ENCODE measurements at regions not wholly inside any gene's neighbourhood (a gene's known extent, or its start where the extent isn't known, plus 50 kb on each side); places are given as distances from the start of the nearest gene placed in this dataset.

DNA sequence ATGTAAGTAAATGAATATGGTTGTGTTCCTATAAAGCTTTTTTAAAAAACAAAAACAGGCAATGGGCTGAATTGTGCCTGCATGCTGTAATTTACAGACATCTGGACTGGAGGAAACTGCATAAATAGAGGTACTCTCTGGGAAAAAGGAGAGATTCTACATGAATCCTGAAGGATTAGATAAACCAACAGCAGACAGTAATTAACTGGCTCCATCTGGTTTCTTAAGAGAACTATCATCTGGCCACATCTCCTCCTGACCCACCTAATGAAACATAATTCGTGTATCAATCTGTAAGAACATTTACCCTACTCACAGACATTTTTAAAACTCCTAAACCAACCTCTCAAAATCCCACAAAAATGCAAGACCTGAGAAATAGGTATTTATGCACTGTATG lies 528.1 kb upstream of the ST8SIA4 start:
- no peak overlapping the region for H3K4me2 ChIP-seq (ENCODE audit: low read depth, low read length, poor library complexity, severe bottlenecking)
- H2AFZ ChIP-seq (ENCODE audit: low read depth, low read length, severe bottlenecking), result no peak overlapping the region
- no peaks in the 10 kb centered on the region for H3K9me3 ChIP-seq (ENCODE audit: insufficient read depth, low read length)
- 0 out of 2 replicates have a peak, but pooled peaks cover 2% of the 10 kb centered on the region for H4K20me1 ChIP-seq (ENCODE audit: low read depth, low read length)
- H3F3A ChIP-seq (ENCODE audit: insufficient read depth), result no peaks in the 10 kb centered on the region
- H3K4me3 ChIP-seq (ENCODE audit: insufficient read depth, low read length, poor library complexity, severe bottlenecking), result no peak overlapping the region
- H3K36me3 ChIP-seq (ENCODE audit: low read length), result no peaks in the 10 kb centered on the region
- no peak for TF ChIP-seq CTCF (IDR thresholded peaks at IDR 0.05; ENCODE audit: insufficient read depth, low read length, poor library complexity, severe bottlenecking)
- no peak for TF ChIP-seq EZH2phosphoT487 (conservative IDR thresholded peaks at IDR 0.05; ENCODE audit: low read length)
- H3K9me2 ChIP-seq (replicated peaks; ENCODE audit: insufficient read depth, low read length), result no peaks in the 10 kb centered on the region
- H3K9ac ChIP-seq (ENCODE audit: low read length), result no peak overlapping the region
- H3K79me2 ChIP-seq (ENCODE audit: insufficient read depth, low read length), result no peaks in the 10 kb centered on the region
- no peak overlapping the region for H3K27ac ChIP-seq (ENCODE audit: low read depth, low read length)
- no peaks in the 10 kb centered on the region for H3K27me3 ChIP-seq (ENCODE audit: low read length)

DNA sequence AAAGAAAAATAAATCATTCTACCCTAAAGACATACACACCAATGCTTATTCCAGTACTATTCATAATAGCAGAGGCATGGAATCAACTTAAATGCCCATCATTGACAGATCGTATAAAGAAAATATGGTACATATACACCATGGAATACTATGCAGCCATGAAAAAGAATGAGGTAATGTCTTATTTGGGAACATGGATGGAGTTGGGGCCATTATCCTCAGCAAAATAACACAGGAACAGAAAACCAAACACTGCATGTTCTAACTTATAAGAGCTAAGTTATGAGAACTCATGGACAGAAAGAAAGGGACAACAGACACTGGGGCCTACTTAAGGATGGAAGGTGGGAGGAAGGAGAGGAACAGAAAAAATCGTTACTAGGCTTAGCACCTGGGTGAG lies 527.5 kb upstream of the ST8SIA4 start:
- Histone ChIP-seq H3K9me3 (ENCODE audit: insufficient read depth, low read length) (no peaks in the 10 kb centered on the region), H3K79me2 (ENCODE audit: insufficient read depth, low read length) (no peaks in the 10 kb centered on the region)

DNA sequence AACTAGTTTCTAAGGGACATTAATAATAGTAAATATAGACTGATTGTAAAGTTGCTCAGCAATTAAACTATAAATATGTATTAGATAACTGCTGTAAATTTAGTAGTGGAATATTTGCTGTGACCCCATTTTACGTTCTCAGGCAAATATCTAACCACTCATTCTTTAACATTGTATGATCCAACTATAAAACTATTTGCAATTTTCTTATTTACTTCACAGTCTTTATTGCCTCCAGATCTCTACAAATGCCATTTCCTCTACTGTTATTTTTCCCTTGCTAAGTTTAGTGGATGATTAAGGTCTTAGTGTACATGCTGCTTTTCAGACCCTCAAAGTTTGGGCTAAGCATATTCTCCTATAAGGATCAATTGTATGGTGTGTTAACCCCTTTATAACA lies 526.2 kb upstream of the ST8SIA4 start:
- Histone ChIP-seq H3K79me2 (ENCODE audit: insufficient read depth, low read length) (no peaks in the 10 kb centered on the region), H3K9me2 (replicated peaks; ENCODE audit: insufficient read depth, low read length) (no peaks in the 10 kb centered on the region), H3K4me3 (ENCODE audit: insufficient read depth, low read length, poor library complexity, severe bottlenecking) (no peak overlapping the region), H3K9ac (ENCODE audit: low read length) (no peak overlapping the region), H4K20me1 (ENCODE audit: low read depth, low read length) (0 out of 2 replicates have a peak, but pooled peaks cover 2% of the 10 kb centered on the region), H3K9me3 (ENCODE audit: insufficient read depth, low read length) (no peaks in the 10 kb centered on the region), H2AFZ (ENCODE audit: low read depth, low read length, severe bottlenecking) (no peak overlapping the region), H3K27ac (ENCODE audit: low read depth, low read length) (no peak overlapping the region), H3K36me3 (ENCODE audit: low read length) (no peaks in the 10 kb centered on the region), H3F3A (ENCODE audit: insufficient read depth) (no peaks in the 10 kb centered on the region), H3K27me3 (ENCODE audit: low read length) (no peaks in the 10 kb centered on the region), H3K4me2 (ENCODE audit: low read depth, low read length, poor library complexity, severe bottlenecking) (no peak overlapping the region)
- TF ChIP-seq CTCF (IDR thresholded peaks at IDR 0.05; ENCODE audit: insufficient read depth, low read length, poor library complexity, severe bottlenecking) (no peak), EZH2phosphoT487 (conservative IDR thresholded peaks at IDR 0.05; ENCODE audit: low read length) (no peak)

More for the DNA sequence above, 527.5 kb upstream of the ST8SIA4 start:
- no peak overlapping the region for H3K27ac ChIP-seq (ENCODE audit: low read depth, low read length)
- H3K9me2 ChIP-seq (replicated peaks; ENCODE audit: insufficient read depth, low read length), result no peaks in the 10 kb centered on the region
- H3K9ac ChIP-seq (ENCODE audit: low read length), result no peak overlapping the region
- H3F3A ChIP-seq (ENCODE audit: insufficient read depth), result no peaks in the 10 kb centered on the region
- no peaks in the 10 kb centered on the region for H3K27me3 ChIP-seq (ENCODE audit: low read length)
- TF ChIP-seq CTCF (IDR thresholded peaks at IDR 0.05; ENCODE audit: insufficient read depth, low read length, poor library complexity, severe bottlenecking), result no peak
- TF ChIP-seq EZH2phosphoT487 (conservative IDR thresholded peaks at IDR 0.05; ENCODE audit: low read length), result no peak
- no peak overlapping the region for H2AFZ ChIP-seq (ENCODE audit: low read depth, low read length, severe bottlenecking)
- 0 out of 2 replicates have a peak, but pooled peaks cover 2% of the 10 kb centered on the region for H4K20me1 ChIP-seq (ENCODE audit: low read depth, low read length)
- no peak overlapping the region for H3K4me3 ChIP-seq (ENCODE audit: insufficient read depth, low read length, poor library complexity, severe bottlenecking)
- no peaks in the 10 kb centered on the region for H3K36me3 ChIP-seq (ENCODE audit: low read length)
- H3K4me2 ChIP-seq (ENCODE audit: low read depth, low read length, poor library complexity, severe bottlenecking), result no peak overlapping the region

Data from SU-DHL-6 (cell line).